IPS-18c (cell line): ENCODE measurements at regions not wholly inside any gene's neighbourhood (a gene's known extent, or its start where the extent isn't known, plus 50 kb on each side); places are given as distances from the start of the nearest gene placed in this dataset.

Experiments
- H3K4me3 ChIP-seq: 2 replicates; pipeline ENCODE4 v1.7.0; 2013; ENCODE audit warnings: low read depth, mild to moderate bottlenecking, low read length, moderate library complexity; ENCODE audit not compliant: insufficient read depth
- H3K9me3 ChIP-seq: one replicate; pipeline ENCODE4 v1.6.1; 2013; ENCODE audit warnings: mild to moderate bottlenecking, low read length, moderate library complexity; ENCODE audit not compliant: control insufficient read depth, insufficient read depth

GRCh38 chr14:98957211-98958047, 314.6 kb downstream of the BCL11B start:
- Histone ChIP-seq H3K9me3 (no peaks in the 10 kb centered on the region), H3K4me3 (no peak overlapping the region)

- H3K4me3 ChIP-seq = no peak overlapping the region
- no peaks in the 10 kb centered on the region for H3K9me3 ChIP-seq
Observed at GRCh38 chr14:98958048-98958631, 313.9 kb downstream of the BCL11B start.

- H3K9me3 ChIP-seq = no peaks in the 10 kb centered on the region
- no peak overlapping the region for H3K4me3 ChIP-seq
Observed at GRCh38 chr14:98958632-98959031, 313.4 kb downstream of the BCL11B start.

GRCh38 chr14:98959410-98959809, 312.6 kb downstream of the BCL11B start:
- H3K9me3 ChIP-seq = no peaks in the 10 kb centered on the region

GRCh38 chr14:98959958-98960616, 311.9 kb downstream of the BCL11B start:
- Histone ChIP-seq H3K4me3 (no peak overlapping the region), H3K9me3 (no peaks in the 10 kb centered on the region)

More at GRCh38 chr14:98959410-98959809, 312.6 kb downstream of the BCL11B start:
- H3K4me3 ChIP-seq = no peak overlapping the region

- Histone ChIP-seq H3K4me3 (no peak overlapping the region), H3K9me3 (no peaks in the 10 kb centered on the region)
Observed at GRCh38 chr14:98960617-98961013, 311.4 kb downstream of the BCL11B start.

- Histone ChIP-seq H3K4me3 (no peak overlapping the region), H3K9me3 (no peaks in the 10 kb centered on the region)
Observed at GRCh38 chr14:98961191-98961590, 310.8 kb downstream of the BCL11B start.

- Histone ChIP-seq H3K9me3 (no peaks in the 10 kb centered on the region), H3K4me3 (no peak overlapping the region)
Observed at GRCh38 chr14:98962118-98962517, 309.9 kb downstream of the BCL11B start.

GRCh38 chr14:98963610-98964009, 308.4 kb downstream of the BCL11B start:
- no peaks in the 10 kb centered on the region for H3K9me3 ChIP-seq
- no peak overlapping the region for H3K4me3 ChIP-seq

GRCh38 chr14:98964171-98964570, 307.8 kb downstream of the BCL11B start:
- H3K9me3 ChIP-seq = no peaks in the 10 kb centered on the region
- no peak overlapping the region for H3K4me3 ChIP-seq

GRCh38 chr14:98965076-98965475, 306.9 kb downstream of the BCL11B start:
- H3K9me3 ChIP-seq = no peaks in the 10 kb centered on the region
- no peak overlapping the region for H3K4me3 ChIP-seq

GRCh38 chr14:98966016-98966415, 306.0 kb downstream of the BCL11B start:
- no peaks in the 10 kb centered on the region for H3K9me3 ChIP-seq
- no peak overlapping the region for H3K4me3 ChIP-seq

- no peak overlapping the region for H3K4me3 ChIP-seq
- H3K9me3 ChIP-seq = no peaks in the 10 kb centered on the region
Observed at GRCh38 chr14:98966475-98967162, 305.4 kb downstream of the BCL11B start.

GRCh38 chr14:98974113-98974512, 297.9 kb downstream of the BCL11B start:
- H3K9me3 ChIP-seq = no peaks in the 10 kb centered on the region
- no peak overlapping the region for H3K4me3 ChIP-seq

- Histone ChIP-seq H3K4me3 (no peak overlapping the region), H3K9me3 (no peaks in the 10 kb centered on the region)
Observed at GRCh38 chr14:98976271-98976670, 295.7 kb downstream of the BCL11B start.

- Histone ChIP-seq H3K9me3 (no peaks in the 10 kb centered on the region), H3K4me3 (no peak overlapping the region)
Observed at GRCh38 chr14:98977451-98977850, 294.5 kb downstream of the BCL11B start.

- no peaks in the 10 kb centered on the region for H3K9me3 ChIP-seq
- H3K4me3 ChIP-seq = no peak overlapping the region
Observed at GRCh38 chr14:98982986-98983385, 289.0 kb downstream of the BCL11B start.
